ENCODE measurements at regions not wholly inside any gene's neighbourhood (a gene's known extent, or its start where the extent isn't known, plus 50 kb on each side); places are given as distances from the start of the nearest gene placed in this dataset.

DNA sequence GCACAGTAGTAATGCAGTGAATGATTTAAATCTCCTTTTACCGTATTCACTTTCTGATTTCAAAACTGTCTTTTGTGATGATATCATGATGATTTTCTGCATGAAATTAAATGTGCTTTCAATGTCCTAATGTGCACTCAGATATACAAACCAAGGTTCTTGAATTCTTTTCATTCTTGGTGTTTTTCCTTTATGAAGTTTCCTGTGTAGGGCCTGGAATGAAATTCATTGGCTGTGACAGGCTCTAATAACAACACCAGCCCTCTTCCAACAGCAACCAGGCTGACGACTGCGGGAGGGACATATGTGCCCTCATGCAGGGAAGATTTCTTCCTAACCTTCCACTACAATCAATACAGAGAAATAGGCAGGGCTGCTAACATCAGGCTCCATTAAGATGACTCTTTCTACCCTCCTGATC lies 1052.0 kb downstream of the DIAPH3 start:
- Histone ChIP-seq H3K27ac (no peak overlapping the region), H3K4me1 (ENCODE audit: low read depth) (no peaks in the 10 kb centered on the region)
- no peak for TF ChIP-seq CTCF (IDR thresholded peaks at IDR 0.05; ENCODE audit: low read depth, low read length)

GRCh38 chr13:59112221-59112718 lies 1051.5 kb downstream of the DIAPH3 start:
- Histone ChIP-seq H3K36me3 (no peaks in the 10 kb centered on the region), H3K27me3 (no peaks in the 10 kb centered on the region), H3K4me3 (no peak overlapping the region), H3K4me1 (ENCODE audit: low read depth) (no peaks in the 10 kb centered on the region), H3K27ac (no peak overlapping the region), H3K9me3 (ENCODE audit: low read depth) (no peaks in the 10 kb centered on the region)
- TF ChIP-seq CTCF (IDR thresholded peaks at IDR 0.05; ENCODE audit: low read depth, low read length) = no peak
- peak in 1 of 2 donors; percentile 98 for DNase-seq (ENCODE audit: low read depth in 1 of 2, low spot score in 1 of 2)

More for the DNA sequence above, 1052.0 kb downstream of the DIAPH3 start:
- DNase-seq (ENCODE audit: low read depth in 1 of 2, low spot score in 1 of 2) = peak in 1 of 2 donors; percentile 87
- no peaks in the 10 kb centered on the region for H3K27me3 ChIP-seq
- H3K36me3 ChIP-seq = no peaks in the 10 kb centered on the region
- no peaks in the 10 kb centered on the region for H3K9me3 ChIP-seq (ENCODE audit: low read depth)
- no peak overlapping the region for H3K4me3 ChIP-seq

- peaks cover 10% of the 10 kb centered on the region for H3K4me1 ChIP-seq (ENCODE audit: low read depth)
- no peak overlapping the region for H3K27ac ChIP-seq
- H3K4me3 ChIP-seq = no peak overlapping the region
These were observed 1044.3 kb downstream of the DIAPH3 start for GRCh38 chr13:59119475-59119874.

GRCh38 chr13:59120297-59120843 lies 1043.4 kb downstream of the DIAPH3 start:
- Histone ChIP-seq H3K27ac (no peak overlapping the region), H3K4me1 (ENCODE audit: low read depth) (peaks cover 10% of the 10 kb centered on the region), H3K4me3 (no peak overlapping the region), H3K36me3 (no peaks in the 10 kb centered on the region), H3K9me3 (ENCODE audit: low read depth) (no peaks in the 10 kb centered on the region), H3K27me3 (no peaks in the 10 kb centered on the region)
- peak in 1 of 2 donors; percentile 31 for DNase-seq (ENCODE audit: low read depth in 1 of 2, low spot score in 1 of 2)
- no peak for TF ChIP-seq CTCF (IDR thresholded peaks at IDR 0.05; ENCODE audit: low read depth, low read length)

More at GRCh38 chr13:59119475-59119874, 1044.3 kb downstream of the DIAPH3 start:
- Histone ChIP-seq H3K36me3 (no peaks in the 10 kb centered on the region), H3K27me3 (no peaks in the 10 kb centered on the region), H3K9me3 (ENCODE audit: low read depth) (no peaks in the 10 kb centered on the region)
- no peak for DNase-seq (ENCODE audit: low read depth in 1 of 2, low spot score in 1 of 2)
- no peak for TF ChIP-seq CTCF (IDR thresholded peaks at IDR 0.05; ENCODE audit: low read depth, low read length)

- H3K9me3 ChIP-seq (ENCODE audit: low read depth) = no peaks in the 10 kb centered on the region
- TF ChIP-seq CTCF (IDR thresholded peaks at IDR 0.05; ENCODE audit: low read depth, low read length) = no peak
- H3K27ac ChIP-seq = no peak overlapping the region
- DNase-seq (ENCODE audit: low read depth in 1 of 2, low spot score in 1 of 2) = no peak
- no peaks in the 10 kb centered on the region for H3K27me3 ChIP-seq
- H3K4me3 ChIP-seq = no peak overlapping the region
- H3K4me1 ChIP-seq (ENCODE audit: low read depth) = peaks cover 10% of the 10 kb centered on the region
- no peaks in the 10 kb centered on the region for H3K36me3 ChIP-seq
These were observed 1042.2 kb downstream of the DIAPH3 start for GRCh38 chr13:59121507-59121906.
